GM23338 (cell line): ENCODE measurements at regions not wholly inside any gene's neighbourhood (a gene's known extent, or its start where the extent isn't known, plus 50 kb on each side); places are given as distances from the start of the nearest gene placed in this dataset.

Experiments used
- ATAC-seq: fragments of 200-7000 bp; cut with Tn5 transposase; 3 replicates; pipeline ENCODE4 v1.9.1; 2020
- DNase-seq: peaks from one replicate; pipeline ENCODE4 v3.0.0-alpha.2; 2015; ENCODE audit warnings: low spot score
- H2AFZ ChIP-seq: fragments of 200-600 bp; sonication (generic); 2 replicates; pipeline ENCODE4 v1.8.0; 2016; ENCODE audit warnings: antibody characterized with exemption, mild to moderate bottlenecking, moderate library complexity
- H3F3A ChIP-seq: fragments of 200-600 bp; sonication (generic); replicated peaks from 2 replicates; pipeline ENCODE4 v1.8.0; 2017; ENCODE audit warnings: antibody characterized with exemption, mixed run types, low read depth
- H3K27ac ChIP-seq: fragments of 200-600 bp; sonication (generic); 2 replicates; pipeline ENCODE4 v1.6.1; 2016; ENCODE audit warnings: low read depth
- H3K27me3 ChIP-seq: fragments of 200-600 bp; sonication (generic); 2 replicates; pipeline ENCODE4 v1.8.0; 2016; ENCODE audit warnings: mild to moderate bottlenecking, mixed run types, moderate library complexity; ENCODE audit not compliant: insufficient read depth
- H3K36me3 ChIP-seq: fragments of 200-600 bp; sonication (generic); 2 replicates; pipeline ENCODE4 v1.8.0; 2016; ENCODE audit warnings: mild to moderate bottlenecking; ENCODE audit not compliant: insufficient read depth
- H3K4me1 ChIP-seq: fragments of 200-600 bp; sonication (generic); 2 replicates; pipeline ENCODE4 v1.8.0; 2016; ENCODE audit warnings: mild to moderate bottlenecking, moderate library complexity; ENCODE audit not compliant: insufficient read depth
- H3K4me2 ChIP-seq: fragments of 200-600 bp; sonication (generic); 2 replicates; pipeline ENCODE4 v1.7.1; 2017; ENCODE audit warnings: mixed run types
- H3K4me3 ChIP-seq: fragments of 200-600 bp; sonication (generic); 2 replicates; pipeline ENCODE4 v1.6.1; 2016; ENCODE audit warnings: mixed run types
- H3K79me2 ChIP-seq: fragments of 200-600 bp; sonication (generic); replicated peaks from 2 replicates; pipeline ENCODE4 v1.8.0; 2017; ENCODE audit warnings: mild to moderate bottlenecking; ENCODE audit not compliant: insufficient read depth
- H3K9me2 ChIP-seq: fragments of 200-600 bp; sonication (generic); 2 replicates; pipeline ENCODE4 v1.8.0; 2017; ENCODE audit not compliant: insufficient read depth
- H4K20me1 ChIP-seq: fragments of 200-600 bp; sonication (generic); replicated peaks from 2 replicates; pipeline ENCODE4 v1.8.0; 2017; ENCODE audit warnings: mild to moderate bottlenecking; ENCODE audit not compliant: insufficient read depth
- H3K27ac Mint-ChIP-seq: 2 replicates; pipeline ENCODE4 v1.8.0; 2020; ENCODE audit warnings: inconsistent platforms, mild to moderate bottlenecking, moderate library complexity, mixed read lengths
- H3K27me3 Mint-ChIP-seq: 3 replicates; pipeline ENCODE4 v1.8.0; 2022; ENCODE audit warnings: low read depth, mild to moderate bottlenecking, moderate library complexity, mixed read lengths, inconsistent platforms; ENCODE audit not compliant: insufficient read depth, poor library complexity
- H3K36me3 Mint-ChIP-seq: 3 replicates; pipeline ENCODE4 v1.8.0; 2021; ENCODE audit warnings: low read depth, mild to moderate bottlenecking, inconsistent platforms, moderate library complexity, mixed read lengths
- H3K4me1 Mint-ChIP-seq: 3 replicates; pipeline ENCODE4 v1.8.0; 2020; ENCODE audit warnings: mild to moderate bottlenecking, inconsistent platforms, mixed read lengths
- H3K4me3 Mint-ChIP-seq: 3 replicates; pipeline ENCODE4 v1.8.0; 2021; ENCODE audit warnings: moderate library complexity, mild to moderate bottlenecking, inconsistent platforms, mixed read lengths
- H3K9me3 Mint-ChIP-seq: 3 replicates; pipeline ENCODE4 v1.8.0; 2020; ENCODE audit warnings: moderate library complexity, mild to moderate bottlenecking, inconsistent platforms, mixed read lengths
- CREB1 ChIP-seq: fragments of 250-450 bp; sonication (Bioruptor Pico); IDR thresholded peaks from 2 replicates; pipeline ENCODE4 v1.5.0; 2020; ENCODE audit warnings: low read depth, mild to moderate bottlenecking, moderate library complexity
- EZH2phosphoT487 ChIP-seq: fragments of 200-600 bp; sonication (generic); IDR thresholded peaks from one replicate; pipeline ENCODE4 v1.8.1; 2018; ENCODE audit warnings: antibody characterized with exemption; ENCODE audit not compliant: unreplicated experiment
- JUNB ChIP-seq: IDR thresholded peaks from one replicate; pipeline ENCODE4 v1.6.1; 2016; ENCODE audit warnings: antibody characterized with exemption; ENCODE audit not compliant: unreplicated experiment
- NANOG ChIP-seq: IDR thresholded peaks from 2 replicates; pipeline ENCODE4 v1.6.1; 2016; ENCODE audit warnings: antibody characterized with exemption, borderline replicate concordance
- POLR2AphosphoS5 ChIP-seq: IDR thresholded peaks from 2 replicates; pipeline ENCODE4 v1.6.1; 2016; ENCODE audit warnings: antibody characterized with exemption, low read depth
- STAT1 ChIP-seq: IDR thresholded peaks from one replicate; pipeline ENCODE4 v1.6.1; 2016; ENCODE audit warnings: antibody characterized with exemption; ENCODE audit not compliant: unreplicated experiment
- ZNF331 ChIP-seq: fragments of 250-450 bp; sonication (Bioruptor Pico); IDR thresholded peaks from 2 replicates; pipeline ENCODE4 v1.5.0; 2020; ENCODE audit warnings: low read depth, mild to moderate bottlenecking, moderate library complexity
- TF ChIP-seq, protein P1 (sequence below): IDR thresholded peaks from one replicate; pipeline ENCODE4 v1.6.1; 2018; ENCODE audit warnings: antibody characterized with exemption; ENCODE audit not compliant: unreplicated experiment
- TF ChIP-seq, protein P2 (sequence below), 2 experiments: fragments of 200-600 bp in 1 of 2; sonication (generic) in 1 of 2; conservative IDR thresholded peaks; 2 replicates each; pipeline versions ENCODE4 v1.5.1 to v1.6.1; 2016 to 2017; ENCODE audit warnings: antibody characterized with exemption in 2 of 2, low read depth in 2 of 2, mild to moderate bottlenecking in 2 of 2, moderate library complexity in 1 of 2
- TF ChIP-seq, protein P3 (sequence below): IDR thresholded peaks from 2 replicates; pipeline ENCODE4 v1.6.1; 2016; ENCODE audit warnings: antibody characterized with exemption

GRCh38 chr16:64596196-64596595, 525.7 kb downstream of the CDH11 start:
- Mint-ChIP-seq H3K36me3 (no peaks in the 10 kb centered on the region), H3K4me1 (no peaks in the 10 kb centered on the region), H3K9me3 (no peaks in the 10 kb centered on the region), H3K27me3 (peaks cover 2% of the 10 kb centered on the region), H3K4me3 (no peak overlapping the region), H3K27ac (no peak overlapping the region)
- Histone ChIP-seq H3K4me2 (no peak overlapping the region), H3K79me2 (no peaks in the 10 kb centered on the region), H3F3A (no peaks in the 10 kb centered on the region), H3K27ac (no peak overlapping the region), H3K4me1 (no peaks in the 10 kb centered on the region), H2AFZ (no peak overlapping the region), H3K27me3 (no peaks in the 10 kb centered on the region), H3K36me3 (no peaks in the 10 kb centered on the region), H4K20me1 (no peaks in the 10 kb centered on the region), H3K9me2 (no peaks in the 10 kb centered on the region), H3K4me3 (no peak overlapping the region)
- DNase-seq, result no peak
- no peak for TF ChIP-seq STAT1
- TF ChIP-seq NANOG, result no peak
- TF ChIP-seq, protein P1, sequence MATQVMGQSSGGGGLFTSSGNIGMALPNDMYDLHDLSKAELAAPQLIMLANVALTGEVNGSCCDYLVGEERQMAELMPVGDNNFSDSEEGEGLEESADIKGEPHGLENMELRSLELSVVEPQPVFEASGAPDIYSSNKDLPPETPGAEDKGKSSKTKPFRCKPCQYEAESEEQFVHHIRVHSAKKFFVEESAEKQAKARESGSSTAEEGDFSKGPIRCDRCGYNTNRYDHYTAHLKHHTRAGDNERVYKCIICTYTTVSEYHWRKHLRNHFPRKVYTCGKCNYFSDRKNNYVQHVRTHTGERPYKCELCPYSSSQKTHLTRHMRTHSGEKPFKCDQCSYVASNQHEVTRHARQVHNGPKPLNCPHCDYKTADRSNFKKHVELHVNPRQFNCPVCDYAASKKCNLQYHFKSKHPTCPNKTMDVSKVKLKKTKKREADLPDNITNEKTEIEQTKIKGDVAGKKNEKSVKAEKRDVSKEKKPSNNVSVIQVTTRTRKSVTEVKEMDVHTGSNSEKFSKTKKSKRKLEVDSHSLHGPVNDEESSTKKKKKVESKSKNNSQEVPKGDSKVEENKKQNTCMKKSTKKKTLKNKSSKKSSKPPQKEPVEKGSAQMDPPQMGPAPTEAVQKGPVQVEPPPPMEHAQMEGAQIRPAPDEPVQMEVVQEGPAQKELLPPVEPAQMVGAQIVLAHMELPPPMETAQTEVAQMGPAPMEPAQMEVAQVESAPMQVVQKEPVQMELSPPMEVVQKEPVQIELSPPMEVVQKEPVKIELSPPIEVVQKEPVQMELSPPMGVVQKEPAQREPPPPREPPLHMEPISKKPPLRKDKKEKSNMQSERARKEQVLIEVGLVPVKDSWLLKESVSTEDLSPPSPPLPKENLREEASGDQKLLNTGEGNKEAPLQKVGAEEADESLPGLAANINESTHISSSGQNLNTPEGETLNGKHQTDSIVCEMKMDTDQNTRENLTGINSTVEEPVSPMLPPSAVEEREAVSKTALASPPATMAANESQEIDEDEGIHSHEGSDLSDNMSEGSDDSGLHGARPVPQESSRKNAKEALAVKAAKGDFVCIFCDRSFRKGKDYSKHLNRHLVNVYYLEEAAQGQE, result no peak
- TF ChIP-seq, protein P2, sequence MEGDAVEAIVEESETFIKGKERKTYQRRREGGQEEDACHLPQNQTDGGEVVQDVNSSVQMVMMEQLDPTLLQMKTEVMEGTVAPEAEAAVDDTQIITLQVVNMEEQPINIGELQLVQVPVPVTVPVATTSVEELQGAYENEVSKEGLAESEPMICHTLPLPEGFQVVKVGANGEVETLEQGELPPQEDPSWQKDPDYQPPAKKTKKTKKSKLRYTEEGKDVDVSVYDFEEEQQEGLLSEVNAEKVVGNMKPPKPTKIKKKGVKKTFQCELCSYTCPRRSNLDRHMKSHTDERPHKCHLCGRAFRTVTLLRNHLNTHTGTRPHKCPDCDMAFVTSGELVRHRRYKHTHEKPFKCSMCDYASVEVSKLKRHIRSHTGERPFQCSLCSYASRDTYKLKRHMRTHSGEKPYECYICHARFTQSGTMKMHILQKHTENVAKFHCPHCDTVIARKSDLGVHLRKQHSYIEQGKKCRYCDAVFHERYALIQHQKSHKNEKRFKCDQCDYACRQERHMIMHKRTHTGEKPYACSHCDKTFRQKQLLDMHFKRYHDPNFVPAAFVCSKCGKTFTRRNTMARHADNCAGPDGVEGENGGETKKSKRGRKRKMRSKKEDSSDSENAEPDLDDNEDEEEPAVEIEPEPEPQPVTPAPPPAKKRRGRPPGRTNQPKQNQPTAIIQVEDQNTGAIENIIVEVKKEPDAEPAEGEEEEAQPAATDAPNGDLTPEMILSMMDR (conservative IDR thresholded peaks at IDR 0.05; ENCODE audit: low read depth in 2 of 2), result no peak
- no peak for TF ChIP-seq CREB1 (CRISPR knock-in tag)
- no peak for TF ChIP-seq EZH2phosphoT487
- no peak for TF ChIP-seq ZNF331 (CRISPR knock-in tag)
- no peak for TF ChIP-seq JUNB
- no peak for ATAC-seq

DNA sequence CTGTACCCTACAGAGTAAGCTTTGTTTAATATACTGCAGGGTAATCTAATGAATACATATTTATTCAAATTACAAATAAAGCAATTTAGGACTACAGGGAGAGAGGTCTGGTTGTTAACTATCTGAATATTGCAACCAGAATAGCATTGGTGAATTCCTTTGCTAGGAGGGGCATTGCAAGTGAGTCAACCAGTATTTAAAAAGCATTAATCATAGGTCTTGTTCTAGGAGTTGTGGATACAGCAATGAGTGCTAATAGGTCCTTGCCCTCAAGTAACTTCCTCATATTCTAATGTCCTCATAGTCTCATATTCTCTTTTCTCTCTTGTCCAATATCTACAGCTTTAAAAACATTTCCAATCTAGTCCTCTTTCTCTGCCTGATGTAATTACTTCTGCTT, 531.4 kb downstream of the CDH11 start:
- Mint-ChIP-seq H3K36me3 (no peaks in the 10 kb centered on the region), H3K27ac (no peak overlapping the region), H3K4me3 (no peak overlapping the region), H3K27me3 (no peaks in the 10 kb centered on the region), H3K4me1 (peaks cover 3% of the 10 kb centered on the region; the same call in 2 of the 3 replicates), H3K9me3 (peaks cover 3% of the 10 kb centered on the region; the same call in 2 of the 3 replicates)
- Histone ChIP-seq H3K79me2 (no peaks in the 10 kb centered on the region), H3K9me2 (no peaks in the 10 kb centered on the region), H3K27me3 (no peaks in the 10 kb centered on the region), H3K4me2 (no peak overlapping the region), H3K36me3 (no peaks in the 10 kb centered on the region), H3K4me3 (no peak overlapping the region), H4K20me1 (no peaks in the 10 kb centered on the region), H3F3A (no peaks in the 10 kb centered on the region), H2AFZ (no peak overlapping the region), H3K27ac (no peak overlapping the region), H3K4me1 (no peaks in the 10 kb centered on the region)
- DNase-seq, result no peak
- ATAC-seq, result no peak
- TF ChIP-seq ZNF331 (CRISPR knock-in tag) (no peak), STAT1 (no peak), POLR2AphosphoS5 (no peak), EZH2phosphoT487 (no peak)
- TF ChIP-seq, protein P2 (conservative IDR thresholded peaks at IDR 0.05; ENCODE audit: low read depth in 2 of 2), result no peak
- TF ChIP-seq, protein P1, result no peak
- TF ChIP-seq, protein P3, sequence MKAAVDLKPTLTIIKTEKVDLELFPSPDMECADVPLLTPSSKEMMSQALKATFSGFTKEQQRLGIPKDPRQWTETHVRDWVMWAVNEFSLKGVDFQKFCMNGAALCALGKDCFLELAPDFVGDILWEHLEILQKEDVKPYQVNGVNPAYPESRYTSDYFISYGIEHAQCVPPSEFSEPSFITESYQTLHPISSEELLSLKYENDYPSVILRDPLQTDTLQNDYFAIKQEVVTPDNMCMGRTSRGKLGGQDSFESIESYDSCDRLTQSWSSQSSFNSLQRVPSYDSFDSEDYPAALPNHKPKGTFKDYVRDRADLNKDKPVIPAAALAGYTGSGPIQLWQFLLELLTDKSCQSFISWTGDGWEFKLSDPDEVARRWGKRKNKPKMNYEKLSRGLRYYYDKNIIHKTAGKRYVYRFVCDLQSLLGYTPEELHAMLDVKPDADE, result no peak
